ENCODE measurements at regions not wholly inside any gene's neighbourhood (a gene's known extent, or its start where the extent isn't known, plus 50 kb on each side); places are given as distances from the start of the nearest gene placed in this dataset.

GRCh38 chr6:133169901-133170300, 71.3 kb upstream of the EYA4 start:
- Histone ChIP-seq H3K4me1 (ENCODE audit: insufficient read depth, low read length, poor library complexity, severe bottlenecking) (no peaks in the 10 kb centered on the region), H3F3A (ENCODE audit: low read depth) (no peaks in the 10 kb centered on the region), H4K20me1 (ENCODE audit: insufficient read depth, low read length, poor library complexity, severe bottlenecking) (no peaks in the 10 kb centered on the region), H3K79me2 (ENCODE audit: insufficient read depth, low read length) (no peaks in the 10 kb centered on the region), H3K9me3 (ENCODE audit: insufficient read depth, low read depth, low read length) (peaks cover 4% of the 10 kb centered on the region; the same call in 1 of the 2 replicates), H3K4me2 (ENCODE audit: low read depth, low read length, poor library complexity, severe bottlenecking) (no peak overlapping the region), H2AFZ (ENCODE audit: low read length) (no peak overlapping the region), H3K36me3 (ENCODE audit: insufficient read depth, low read length) (no peaks in the 10 kb centered on the region), H3K9me2 (replicated peaks; ENCODE audit: low read depth, low read length) (no peaks in the 10 kb centered on the region), H3K27me3 (ENCODE audit: insufficient read depth, low read length, poor library complexity, severe bottlenecking) (no peaks in the 10 kb centered on the region), H3K4me3 (ENCODE audit: low read length, poor library complexity, severe bottlenecking) (no peak overlapping the region), H3K9ac (ENCODE audit: low read depth, low read length, poor library complexity, severe bottlenecking) (no peak overlapping the region)
- TF ChIP-seq CTCF (conservative IDR thresholded peaks at IDR 0.05; ENCODE audit: low read length) (no peak), EZH2phosphoT487 (IDR thresholded peaks at IDR 0.05; ENCODE audit: borderline replicate concordance) (no peak)

- Histone ChIP-seq H3K4me2 (ENCODE audit: low read depth, low read length, poor library complexity, severe bottlenecking) (no peak overlapping the region), H3K36me3 (ENCODE audit: insufficient read depth, low read length) (no peaks in the 10 kb centered on the region), H2AFZ (ENCODE audit: low read length) (no peak overlapping the region), H3K27me3 (ENCODE audit: insufficient read depth, low read length, poor library complexity, severe bottlenecking) (no peaks in the 10 kb centered on the region), H3K9ac (ENCODE audit: low read depth, low read length, poor library complexity, severe bottlenecking) (no peak overlapping the region), H3F3A (ENCODE audit: low read depth) (no peaks in the 10 kb centered on the region), H3K4me3 (ENCODE audit: low read length, poor library complexity, severe bottlenecking) (no peak overlapping the region), H4K20me1 (ENCODE audit: insufficient read depth, low read length, poor library complexity, severe bottlenecking) (no peaks in the 10 kb centered on the region), H3K79me2 (ENCODE audit: insufficient read depth, low read length) (no peaks in the 10 kb centered on the region), H3K4me1 (ENCODE audit: insufficient read depth, low read length, poor library complexity, severe bottlenecking) (no peaks in the 10 kb centered on the region), H3K9me3 (ENCODE audit: insufficient read depth, low read depth, low read length) (peaks cover 4% of the 10 kb centered on the region; the same call in 1 of the 2 replicates), H3K9me2 (replicated peaks; ENCODE audit: low read depth, low read length) (no peaks in the 10 kb centered on the region)
- TF ChIP-seq CTCF (conservative IDR thresholded peaks at IDR 0.05; ENCODE audit: low read length) = no peak
Measured at GRCh38 chr6:133170602-133171001, 70.6 kb upstream of the EYA4 start.

GRCh38 chr6:133171989-133172604, 69.1 kb upstream of the EYA4 start:
- Histone ChIP-seq H3K27me3 (ENCODE audit: insufficient read depth, low read length, poor library complexity, severe bottlenecking) (no peaks in the 10 kb centered on the region), H3K9me2 (replicated peaks; ENCODE audit: low read depth, low read length) (no peaks in the 10 kb centered on the region), H3K36me3 (ENCODE audit: insufficient read depth, low read length) (no peaks in the 10 kb centered on the region), H4K20me1 (ENCODE audit: insufficient read depth, low read length, poor library complexity, severe bottlenecking) (no peaks in the 10 kb centered on the region), H3K4me1 (ENCODE audit: insufficient read depth, low read length, poor library complexity, severe bottlenecking) (no peaks in the 10 kb centered on the region), H2AFZ (ENCODE audit: low read length) (no peak overlapping the region), H3K9ac (ENCODE audit: low read depth, low read length, poor library complexity, severe bottlenecking) (no peak overlapping the region), H3K4me2 (ENCODE audit: low read depth, low read length, poor library complexity, severe bottlenecking) (no peak overlapping the region), H3K79me2 (ENCODE audit: insufficient read depth, low read length) (no peaks in the 10 kb centered on the region), H3K4me3 (ENCODE audit: low read length, poor library complexity, severe bottlenecking) (no peak overlapping the region), H3K9me3 (ENCODE audit: insufficient read depth, low read depth, low read length) (peaks cover 4% of the 10 kb centered on the region; the same call in 1 of the 2 replicates), H3F3A (ENCODE audit: low read depth) (no peaks in the 10 kb centered on the region)
- TF ChIP-seq EZH2phosphoT487 (IDR thresholded peaks at IDR 0.05; ENCODE audit: borderline replicate concordance) (no peak), CTCF (conservative IDR thresholded peaks at IDR 0.05; ENCODE audit: low read length) (no peak)

Measured in Loucy (cell line).